OCI-LY7 (cell line): ENCODE measurements at regions not wholly inside any gene's neighbourhood (a gene's known extent, or its start where the extent isn't known, plus 50 kb on each side); places are given as distances from the start of the nearest gene placed in this dataset.
"Not testable (repeated sequence)": the region's sequence is repeated elsewhere in the genome, so short reads cannot be mapped to it uniquely, and the experiment has no call there.

Experiments
- BruUV-seq: library from RNA; stranded (reverse); fragments of 400-500 nt; replicated peaks from 2 replicates; lab custom pipeline; 2021; lab: Mats Ljungman, UMichigan
- CTCF ChIA-PET: fragments of 300-600 bp; sonication (Branson Sonifier 250); formaldehyde crosslinking; loops from one replicate; lab custom pipeline; 2022; ENCODE audit warnings: antibody characterized with exemption; ENCODE audit not compliant: unreplicated experiment; lab: Charles Lee
- POLR2A ChIA-PET: fragments of 300-600 bp; sonication (Branson Sonifier 250); formaldehyde crosslinking; loops from one replicate; lab custom pipeline; 2022; ENCODE audit warnings: antibody characterized with exemption; lab: Charles Lee
- DNase-seq: peaks from one replicate; pipeline ENCODE4 v3.0.0-alpha.2; 2015; ENCODE audit warnings: low spot score
- H2AFZ ChIP-seq: fragments of 200-600 bp; sonication (generic), shearing (Covaris generic); 2 replicates; pipeline ENCODE4 v1.6.1; 2014; ENCODE audit warnings: mild to moderate bottlenecking, antibody characterized with exemption, low read length, moderate library complexity
- H3K27ac ChIP-seq: fragments of 200-600 bp; sonication (generic); 2 replicates; pipeline ENCODE4 v1.5.1; 2014; ENCODE audit warnings: mixed run types, low read depth, mild to moderate bottlenecking, moderate library complexity, low read length, inconsistent platforms; ENCODE audit not compliant: poor library complexity, severe bottlenecking
- H3K36me3 ChIP-seq: fragments of 200-600 bp; sonication (generic); 2 replicates; pipeline ENCODE4 v1.6.1; 2014; ENCODE audit warnings: mild to moderate bottlenecking, antibody characterized with exemption, low read length, moderate library complexity, mixed read lengths; ENCODE audit not compliant: insufficient read depth
- H3K4me1 ChIP-seq: fragments of 200-600 bp; sonication (generic); 2 replicates; pipeline ENCODE4 v1.5.1; 2014; ENCODE audit warnings: mild to moderate bottlenecking, low read length; ENCODE audit not compliant: insufficient read depth, poor library complexity, severe bottlenecking
- H3K4me2 ChIP-seq: fragments of 200-600 bp; sonication (generic); 2 replicates; pipeline ENCODE4 v1.6.1; 2014; ENCODE audit warnings: mild to moderate bottlenecking, low read length
- H3K4me3 ChIP-seq: fragments of 200-600 bp; sonication (generic); 2 replicates; pipeline ENCODE4 v1.5.1; 2014; ENCODE audit warnings: mild to moderate bottlenecking, low read depth, low read length; ENCODE audit not compliant: poor library complexity, severe bottlenecking
- H3K79me2 ChIP-seq: fragments of 200-600 bp; sonication (generic); 2 replicates; pipeline ENCODE4 v1.6.1; 2016; ENCODE audit warnings: low read depth, mild to moderate bottlenecking, low read length, moderate library complexity, mixed read lengths; ENCODE audit not compliant: insufficient read depth
- H3K9me2 ChIP-seq: fragments of 200-600 bp; sonication (generic); 2 replicates; pipeline ENCODE4 v1.6.1; 2016; ENCODE audit warnings: mild to moderate bottlenecking, low read length, mixed read lengths; ENCODE audit not compliant: insufficient read depth
- H3K9me3 ChIP-seq: fragments of 200-600 bp; sonication (generic); 2 replicates; pipeline ENCODE4 v1.6.1; 2014; ENCODE audit warnings: mild to moderate bottlenecking, mixed run types, low read length, mixed read lengths
- H4K20me1 ChIP-seq: fragments of 200-600 bp; sonication (generic); 2 replicates; pipeline ENCODE4 v1.6.1; 2014; ENCODE audit warnings: mild to moderate bottlenecking, antibody characterized with exemption, low read length, moderate library complexity, mixed read lengths; ENCODE audit not compliant: insufficient read depth
- CTCF ChIP-seq: fragments of 200-600 bp; sonication (generic); conservative IDR thresholded peaks from 2 replicates; pipeline ENCODE4 v1.5.1; 2014; ENCODE audit warnings: mild to moderate bottlenecking, antibody characterized with exemption, low read length, moderate library complexity, mixed read lengths
- EZH2phosphoT487 ChIP-seq: fragments of 200-600 bp; sonication (generic); IDR thresholded peaks from 2 replicates; pipeline ENCODE4 v1.6.1; 2018; ENCODE audit warnings: low read depth, borderline replicate concordance, mild to moderate bottlenecking, mixed run types, antibody characterized with exemption, low read length, moderate library complexity, mixed read lengths
- intact Hi-C: fragments of 100-400 bp; cut with micrococcal nuclease; formaldehyde crosslinking; loops from one replicate; pipeline ENCODE4 v1.10.0; 2022; ENCODE audit not compliant: unreplicated experiment

- H3K4me2 ChIP-seq = no peak overlapping the region
- no peak for DNase-seq
- no peaks in the 10 kb centered on the region for H4K20me1 ChIP-seq
- TF ChIP-seq CTCF (no peak), EZH2phosphoT487 (no peak)
- ChIA-PET CTCF (no interaction called here), POLR2A (no interaction called here)
- intact Hi-C loops = no loop called here
- no peak overlapping the region for H3K4me3 ChIP-seq
- H3K9me2 ChIP-seq = no peaks in the 10 kb centered on the region
- no peak overlapping the region for H2AFZ ChIP-seq
- no peak overlapping the region for H3K27ac ChIP-seq
- no peaks in the 10 kb centered on the region for H3K79me2 ChIP-seq
- no peaks in the 10 kb centered on the region for H3K36me3 ChIP-seq
- H3K9me3 ChIP-seq = no peaks in the 10 kb centered on the region
- H3K4me1 ChIP-seq = peaks cover 7% of the 10 kb centered on the region
- BruUV-seq = no TSS peak
Measured at GRCh38 chr22:22733881-22734373, 89.5 kb downstream of the GGTLC2 start.

GRCh38 chr22:22734395-22735272, 90.2 kb downstream of the GGTLC2 start:
- H3K4me3 ChIP-seq, H3K4me1 ChIP-seq, H3K79me2 ChIP-seq, H3K4me2 ChIP-seq, POLR2A ChIA-PET, H4K20me1 ChIP-seq, BruUV-seq, H3K36me3 ChIP-seq, H3K27ac ChIP-seq, CTCF ChIA-PET, H3K9me2 ChIP-seq, H3K9me3 ChIP-seq, DNase-seq, H2AFZ ChIP-seq, intact Hi-C loops: not testable (repeated sequence)

- intact Hi-C loops, H2AFZ ChIP-seq, POLR2A ChIA-PET, H3K36me3 ChIP-seq, DNase-seq, CTCF ChIA-PET, H3K9me2 ChIP-seq, H3K4me3 ChIP-seq, H3K79me2 ChIP-seq, H3K4me1 ChIP-seq, H3K4me2 ChIP-seq, H4K20me1 ChIP-seq, H3K9me3 ChIP-seq, H3K27ac ChIP-seq, BruUV-seq: not testable (repeated sequence)
Measured at GRCh38 chr22:22735276-22735675, 90.9 kb downstream of the GGTLC2 start.
